GM12801 (cell line): ENCODE measurements at regions not wholly inside any gene's neighbourhood (a gene's known extent, or its start where the extent isn't known, plus 50 kb on each side); places are given as distances from the start of the nearest gene placed in this dataset.

ENCODE experiments used
- CTCF ChIP-seq: IDR thresholded peaks from one replicate; pipeline ENCODE4 v1.5.1; 2011; ENCODE audit warnings: control low read depth; ENCODE audit not compliant: insufficient read length; ENCODE audit errors: extremely low read depth

- TF ChIP-seq CTCF, result no peak
These were observed 347.6 kb downstream of the KLF5 start for GRCh38 chr13:73406454-73406853.

GRCh38 chr13:73404581-73404980, 345.8 kb downstream of the KLF5 start:
- no peak for TF ChIP-seq CTCF

GRCh38 chr13:73403355-73404120, 344.7 kb downstream of the KLF5 start:
- TF ChIP-seq CTCF, result no peak

GRCh38 chr13:73401769-73402168, 343.0 kb downstream of the KLF5 start:
- no peak for TF ChIP-seq CTCF

- TF ChIP-seq CTCF, result no peak
These were observed 340.8 kb downstream of the KLF5 start for GRCh38 chr13:73399347-73400216.

GRCh38 chr13:73397496-73398305, 338.9 kb downstream of the KLF5 start:
- TF ChIP-seq CTCF, result no peak

GRCh38 chr13:73394066-73394465, 335.3 kb downstream of the KLF5 start:
- no peak for TF ChIP-seq CTCF
